Left lung (tissue), 4 donors: ENCODE measurements at regions not wholly inside any gene's neighbourhood (a gene's known extent, or its start where the extent isn't known, plus 50 kb on each side); places are given as distances from the start of the nearest gene placed in this dataset.

Experiments used
- ATAC-seq: fragments of 200-7000 bp; cut with Tn5 transposase; one replicate; pipeline ENCODE4 v1.9.1; 2020; ENCODE audit warnings: moderate library complexity
- DNase-seq, 4 donors: peaks; one replicate each; pipeline ENCODE4 v3.0.0-alpha.2; 2013 to 2020
- H3K27ac ChIP-seq, 2 donors: fragments of 200-600 bp; sonication (generic) in 1 of 2; one replicate each; pipeline versions ENCODE4 v1.5.0 to v1.8.0; 2020 to 2021
- H3K27me3 ChIP-seq, 2 donors: fragments of 200-600 bp; sonication (generic) in 1 of 2; one replicate each; pipeline versions ENCODE4 v1.5.0 to v1.8.0; 2020 to 2021
- H3K36me3 ChIP-seq, 2 donors: fragments of 200-600 bp; sonication (generic) in 1 of 2; one replicate each; pipeline versions ENCODE4 v1.5.0 to v1.8.0; 2020 to 2021
- H3K4me1 ChIP-seq, 2 donors: fragments of 200-600 bp; one replicate each; pipeline ENCODE4 v1.8.0; 2021
- H3K4me3 ChIP-seq, 2 donors: fragments of 200-600 bp; sonication (generic) in 1 of 2; one replicate each; pipeline versions ENCODE4 v1.5.0 to v1.8.0; 2020 to 2021; ENCODE audit warnings: mild to moderate bottlenecking in 1 of 2
- H3K9me3 ChIP-seq, 2 donors: fragments of 200-600 bp; sonication (generic) in 1 of 2; one replicate each; pipeline versions ENCODE4 v1.5.0 to v1.8.0; 2020 to 2021
- intact Hi-C, 2 donors: fragments of 100-400 bp; cut with DNase I; formaldehyde crosslinking; loops; one replicate each; pipeline versions ENCODE4 v1.11.2 to v1.14.2; 2022
- TF ChIP-seq, protein P1 (sequence below), 2 donors: fragments of 200-600 bp; sonication (generic) in 1 of 2; IDR thresholded peaks; one replicate each; pipeline versions ENCODE4 v1.5.0 to v1.8.0; 2021; ENCODE audit warnings: antibody characterized with exemption in 2 of 2
- donor health status: DM: no; HTN: yes; CAD: no.
- donor health status: DM: no; HTN: no; CAD: no.

DNA sequence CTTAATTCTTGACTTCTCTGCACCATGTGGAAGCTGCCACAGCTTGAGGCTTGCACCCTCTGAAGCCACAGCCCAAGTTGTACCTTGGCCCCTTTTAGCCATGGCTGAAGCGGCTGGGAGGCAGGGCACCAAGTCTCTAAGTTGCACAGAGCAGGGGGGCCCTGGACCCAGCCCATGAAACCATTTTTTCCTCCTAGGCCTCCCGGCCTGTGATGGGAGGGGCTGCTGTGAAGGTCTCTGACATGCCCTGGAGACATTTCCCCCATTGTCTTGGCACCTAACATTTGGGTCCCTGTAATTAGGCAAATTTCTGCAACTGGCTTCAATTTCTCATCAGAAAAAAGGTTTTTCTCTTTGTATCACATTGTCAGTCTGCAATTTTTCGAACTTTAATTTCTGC lies 92.8 kb upstream of the GALNT15 start:
- peaks cover 0 to 6% of the 10 kb centered on the region in 2 donors for H3K4me1 ChIP-seq
- H3K9me3 ChIP-seq: peaks cover 0 to 28% of the 10 kb centered on the region in 2 donors
- H3K27ac ChIP-seq: no peak overlapping the region
- ATAC-seq (no peak), DNase-seq (no peak)
- no peaks in the 10 kb centered on the region for H3K36me3 ChIP-seq
- no peaks in the 10 kb centered on the region for H3K27me3 ChIP-seq
- TF ChIP-seq, protein P1, sequence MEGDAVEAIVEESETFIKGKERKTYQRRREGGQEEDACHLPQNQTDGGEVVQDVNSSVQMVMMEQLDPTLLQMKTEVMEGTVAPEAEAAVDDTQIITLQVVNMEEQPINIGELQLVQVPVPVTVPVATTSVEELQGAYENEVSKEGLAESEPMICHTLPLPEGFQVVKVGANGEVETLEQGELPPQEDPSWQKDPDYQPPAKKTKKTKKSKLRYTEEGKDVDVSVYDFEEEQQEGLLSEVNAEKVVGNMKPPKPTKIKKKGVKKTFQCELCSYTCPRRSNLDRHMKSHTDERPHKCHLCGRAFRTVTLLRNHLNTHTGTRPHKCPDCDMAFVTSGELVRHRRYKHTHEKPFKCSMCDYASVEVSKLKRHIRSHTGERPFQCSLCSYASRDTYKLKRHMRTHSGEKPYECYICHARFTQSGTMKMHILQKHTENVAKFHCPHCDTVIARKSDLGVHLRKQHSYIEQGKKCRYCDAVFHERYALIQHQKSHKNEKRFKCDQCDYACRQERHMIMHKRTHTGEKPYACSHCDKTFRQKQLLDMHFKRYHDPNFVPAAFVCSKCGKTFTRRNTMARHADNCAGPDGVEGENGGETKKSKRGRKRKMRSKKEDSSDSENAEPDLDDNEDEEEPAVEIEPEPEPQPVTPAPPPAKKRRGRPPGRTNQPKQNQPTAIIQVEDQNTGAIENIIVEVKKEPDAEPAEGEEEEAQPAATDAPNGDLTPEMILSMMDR (IDR thresholded peaks at IDR 0.05): no peak
- no peak overlapping the region for H3K4me3 ChIP-seq
- intact Hi-C loops: no loop called here

DNA sequence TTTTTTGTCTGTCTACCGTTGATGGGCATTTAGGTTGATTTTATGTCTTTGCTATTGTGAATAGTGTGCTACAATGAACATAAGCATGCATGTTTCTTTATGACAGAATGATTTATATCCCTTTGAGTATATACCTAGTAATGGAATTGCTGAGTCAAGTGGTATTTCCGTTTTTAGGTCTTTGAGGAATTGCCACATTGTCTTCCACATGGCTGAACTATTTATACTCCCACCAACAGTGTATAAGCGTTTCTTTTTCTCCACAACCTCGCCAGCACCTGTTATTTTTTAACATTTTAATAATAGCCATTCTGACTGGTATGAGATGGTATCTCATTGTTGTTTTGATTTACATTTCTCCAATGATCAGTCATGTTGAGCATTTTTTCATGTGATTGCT lies 89.6 kb upstream of the GALNT15 start:
- DNase-seq: no peak
- TF ChIP-seq, protein P1 (IDR thresholded peaks at IDR 0.05): no peak
- Histone ChIP-seq H3K27me3 (no peaks in the 10 kb centered on the region), H3K9me3 (peaks cover 0 to 23% of the 10 kb centered on the region in 2 donors), H3K27ac (no peak overlapping the region), H3K4me1 (peaks cover 1 to 6% of the 10 kb centered on the region in 2 donors), H3K4me3 (no peak overlapping the region), H3K36me3 (no peaks in the 10 kb centered on the region)
- intact Hi-C loops: no loop called here
- no peak for ATAC-seq

DNA sequence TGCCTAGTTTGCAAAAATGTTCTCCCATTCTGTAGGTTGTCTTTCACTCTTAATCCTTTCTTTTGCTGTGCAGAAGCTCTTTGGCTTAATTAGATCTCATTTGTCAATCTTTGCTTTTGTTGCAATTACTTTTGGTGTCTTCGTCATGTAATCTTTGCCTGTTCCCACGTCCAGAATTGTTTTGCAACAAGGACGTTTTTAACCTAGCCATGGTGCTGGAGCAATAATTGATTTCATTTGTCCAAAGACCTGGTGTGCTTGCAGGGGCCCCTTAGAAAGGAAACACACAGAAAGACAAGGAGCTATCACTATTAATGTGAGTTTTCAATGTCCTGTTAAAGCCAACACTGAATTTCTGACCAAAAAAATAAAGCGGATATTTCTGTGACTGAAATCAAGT lies 89.1 kb upstream of the GALNT15 start:
- Histone ChIP-seq H3K27ac (peak overlapping the region in 1 of 2 donors; percentile 51), H3K9me3 (peaks cover 0 to 22% of the 10 kb centered on the region in 2 donors), H3K4me3 (no peak overlapping the region), H3K27me3 (no peaks in the 10 kb centered on the region), H3K4me1 (peaks cover 6% of the 10 kb centered on the region in 2 donors), H3K36me3 (no peaks in the 10 kb centered on the region)
- intact Hi-C loops: no loop called here
- ATAC-seq (no peak), DNase-seq (no peak)
- TF ChIP-seq, protein P1 (IDR thresholded peaks at IDR 0.05): no peak

DNA sequence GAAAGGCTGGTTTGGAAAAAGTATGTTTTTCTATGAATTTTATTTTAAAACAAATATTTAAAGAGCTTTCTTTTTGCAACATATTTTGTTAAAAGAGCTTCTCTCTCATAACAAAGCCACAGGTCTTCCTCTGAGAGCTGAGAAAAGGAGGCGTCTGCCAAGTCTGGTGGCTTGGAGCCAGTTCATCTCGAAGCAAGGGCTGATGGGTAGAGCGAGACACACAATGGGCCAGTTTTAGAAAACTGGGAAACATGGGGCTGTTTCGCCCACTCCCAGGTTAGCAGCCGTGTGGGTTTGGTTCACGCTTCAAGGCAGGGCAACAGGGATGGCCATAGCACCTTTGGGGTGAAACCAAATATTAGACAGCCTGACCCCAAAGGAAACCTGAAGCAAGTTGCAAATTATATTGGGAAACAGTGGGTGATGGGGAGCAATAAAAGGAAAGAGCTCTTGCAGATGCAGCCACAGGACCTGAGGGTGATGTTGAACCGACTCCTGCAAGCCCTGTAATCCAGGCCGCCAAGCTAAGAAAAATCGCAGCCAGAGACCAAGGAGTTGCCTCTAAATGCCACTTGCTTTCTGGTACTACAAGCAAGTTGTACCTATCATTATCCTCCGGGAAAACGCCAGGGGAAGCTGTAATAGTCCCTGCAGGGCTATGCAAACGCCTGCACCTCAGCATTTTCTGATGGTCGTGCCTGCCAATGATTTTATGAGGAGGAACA lies 88.4 kb upstream of the GALNT15 start:
- ATAC-seq (no peak), DNase-seq (peak in 3 of 4 donors; percentile 56 to 75 (median 57))
- H3K4me1 ChIP-seq: peaks cover 8 to 10% of the 10 kb centered on the region in 2 donors
- intact Hi-C loops: no loop called here
- TF ChIP-seq, protein P1 (IDR thresholded peaks at IDR 0.05): no peak
- H3K27me3 ChIP-seq: no peaks in the 10 kb centered on the region
- H3K27ac ChIP-seq: peak overlapping the region in 1 of 2 donors; percentile 51
- no peaks in the 10 kb centered on the region for H3K36me3 ChIP-seq
- no peak overlapping the region for H3K4me3 ChIP-seq
- peaks cover 0 to 16% of the 10 kb centered on the region in 2 donors for H3K9me3 ChIP-seq

DNA sequence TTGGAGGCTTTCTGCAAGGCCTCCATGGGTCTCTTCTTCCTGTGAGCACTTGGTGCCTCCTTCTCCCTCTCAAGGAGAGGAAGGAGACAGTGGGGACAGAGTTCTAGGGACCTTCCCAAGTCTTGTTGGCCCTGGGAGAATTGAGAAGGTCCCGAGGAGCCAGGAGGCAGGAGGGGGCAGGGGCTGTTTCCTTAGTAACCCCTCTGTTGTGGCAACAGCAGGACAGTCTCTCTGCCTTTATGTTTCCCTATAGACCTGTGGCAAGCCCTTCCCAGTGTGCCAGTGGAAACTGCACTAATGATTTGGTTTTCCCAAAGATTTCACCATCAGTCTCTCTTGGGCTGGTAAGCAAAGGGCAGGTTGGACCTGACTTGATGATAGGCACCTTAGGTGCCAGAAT lies 87.8 kb upstream of the GALNT15 start:
- no peak overlapping the region for H3K4me3 ChIP-seq
- no peaks in the 10 kb centered on the region for H3K36me3 ChIP-seq
- TF ChIP-seq, protein P1 (IDR thresholded peaks at IDR 0.05): no peak
- no peaks in the 10 kb centered on the region for H3K27me3 ChIP-seq
- DNase-seq: no peak
- ATAC-seq: no peak
- intact Hi-C loops: no loop called here
- peaks cover 9 to 10% of the 10 kb centered on the region in 2 donors for H3K4me1 ChIP-seq
- peaks cover 0 to 9% of the 10 kb centered on the region in 2 donors for H3K9me3 ChIP-seq
- H3K27ac ChIP-seq: no peak overlapping the region
